Right kidney (tissue), 1 donor: ENCODE measurements at regions not wholly inside any gene's neighbourhood (a gene's known extent, or its start where the extent isn't known, plus 50 kb on each side); places are given as distances from the start of the nearest gene placed in this dataset.

ENCODE experiments used
- DNase-seq: peaks from one replicate; pipeline ENCODE4 v3.0.0-alpha.2; 2016

DNA sequence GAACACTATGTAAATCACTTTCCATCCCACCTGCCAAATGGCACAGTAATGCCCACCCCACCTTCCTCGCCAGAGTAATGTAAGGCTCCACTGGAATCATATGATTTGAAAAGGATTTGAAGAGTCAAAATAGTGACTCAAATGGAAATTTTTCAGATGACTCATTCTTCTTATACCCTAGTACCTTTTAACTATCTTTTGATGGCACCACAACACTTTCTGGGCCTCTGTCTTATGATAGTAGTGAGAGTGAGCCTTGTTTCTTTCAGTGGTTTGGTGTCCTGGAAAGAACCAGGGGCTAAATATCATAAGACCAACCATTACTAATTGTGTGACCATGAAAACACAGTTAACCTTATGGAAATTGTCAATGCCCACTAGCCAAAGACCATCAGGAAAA, 235.4 kb upstream of the SLC14A2 start:
- DNase-seq = no peak

DNA sequence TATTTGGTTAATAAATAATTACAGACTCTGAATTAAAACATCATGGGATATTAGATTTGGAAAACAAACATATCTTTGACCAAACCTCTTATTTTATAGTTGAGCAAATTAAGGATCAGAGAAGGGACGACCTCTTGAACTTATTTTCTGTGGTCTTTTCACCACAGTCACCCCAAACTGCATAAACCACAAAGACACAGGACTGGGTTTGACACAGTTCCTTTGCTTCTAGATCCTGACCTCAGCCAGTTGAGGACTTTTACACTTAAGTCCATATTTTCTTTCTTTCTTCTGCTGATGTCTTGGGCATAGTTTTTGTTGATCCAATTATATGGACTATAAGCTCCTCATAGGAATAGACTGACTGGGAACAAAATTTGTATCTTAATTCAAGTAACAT, 234.0 kb upstream of the SLC14A2 start:
- no peak for DNase-seq

DNA sequence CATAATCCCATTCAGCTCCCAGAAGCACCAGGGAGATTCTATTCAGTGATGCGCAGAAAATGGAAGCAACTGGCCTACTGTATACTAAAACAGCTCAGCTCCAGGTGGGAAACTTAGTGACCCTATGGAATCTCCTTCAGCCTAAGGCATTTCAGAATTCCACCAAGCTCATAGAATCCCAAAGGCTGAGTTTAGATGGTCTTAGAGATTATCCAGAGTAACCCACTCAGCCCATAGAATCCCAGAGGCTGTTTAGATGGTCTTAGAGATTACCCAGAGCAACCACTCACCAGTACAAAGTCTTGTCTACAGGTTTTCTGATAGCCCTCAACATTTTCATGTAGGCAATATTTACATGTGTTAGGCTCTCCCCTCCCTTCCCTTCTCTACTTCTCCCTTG, 232.0 kb upstream of the SLC14A2 start:
- no peak for DNase-seq

DNA sequence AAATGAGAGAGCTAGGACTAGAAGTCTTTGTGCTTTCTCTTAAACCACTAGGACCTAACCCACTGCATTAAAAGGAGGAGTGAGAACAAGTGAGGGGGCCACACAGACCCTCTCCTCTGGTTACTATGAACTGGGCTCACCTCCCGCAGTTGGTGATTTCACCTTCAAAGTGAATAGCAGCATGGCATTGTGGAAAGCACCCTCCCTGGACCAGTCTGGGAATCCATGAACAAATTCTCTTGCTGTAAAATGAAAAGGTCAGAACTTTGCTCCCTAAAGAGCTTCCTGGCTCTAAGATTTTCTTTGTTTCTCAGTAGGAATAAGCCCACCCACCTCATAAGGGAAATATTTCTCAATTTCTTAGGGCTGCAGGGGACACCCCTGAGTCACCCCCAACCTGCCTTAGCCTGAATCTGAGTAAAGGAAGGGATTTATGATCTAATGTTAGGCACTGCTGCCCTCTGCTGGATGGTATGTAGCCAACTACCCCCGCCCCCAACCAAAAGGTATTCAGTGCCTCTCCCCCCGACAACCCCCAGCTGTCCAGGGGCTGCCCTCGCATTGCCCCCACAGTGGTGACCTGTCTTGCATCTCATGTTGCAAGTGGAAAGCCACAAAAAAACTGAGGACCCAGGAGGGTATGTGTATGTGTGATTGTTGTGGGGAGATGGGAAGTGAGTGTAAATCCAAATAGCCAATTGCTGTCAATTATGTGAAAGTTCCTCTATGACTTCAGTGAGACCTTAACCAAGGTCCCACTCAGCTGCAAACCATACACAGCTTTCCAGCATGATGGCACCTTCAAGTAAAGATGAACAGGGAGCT, 230.9 kb upstream of the SLC14A2 start:
- peak; percentile 64 for DNase-seq

DNA sequence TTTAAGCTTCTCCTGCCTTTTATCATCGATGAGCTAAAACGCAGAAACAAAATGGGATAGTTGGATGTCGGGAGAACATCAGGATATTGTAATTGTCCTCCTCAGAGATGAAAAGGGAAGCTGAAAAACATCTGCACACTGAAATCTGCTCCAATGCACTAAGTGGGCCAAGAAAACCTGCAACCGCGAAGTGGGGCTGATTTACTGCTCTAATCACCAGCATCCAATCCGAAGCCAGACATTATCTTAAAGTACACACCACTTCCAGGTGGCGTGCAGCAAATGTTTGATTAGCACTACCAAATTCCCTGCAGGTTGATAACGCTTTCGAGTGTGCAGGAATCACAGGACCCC, 230.3 kb upstream of the SLC14A2 start:
- DNase-seq = peak; percentile 25

DNA sequence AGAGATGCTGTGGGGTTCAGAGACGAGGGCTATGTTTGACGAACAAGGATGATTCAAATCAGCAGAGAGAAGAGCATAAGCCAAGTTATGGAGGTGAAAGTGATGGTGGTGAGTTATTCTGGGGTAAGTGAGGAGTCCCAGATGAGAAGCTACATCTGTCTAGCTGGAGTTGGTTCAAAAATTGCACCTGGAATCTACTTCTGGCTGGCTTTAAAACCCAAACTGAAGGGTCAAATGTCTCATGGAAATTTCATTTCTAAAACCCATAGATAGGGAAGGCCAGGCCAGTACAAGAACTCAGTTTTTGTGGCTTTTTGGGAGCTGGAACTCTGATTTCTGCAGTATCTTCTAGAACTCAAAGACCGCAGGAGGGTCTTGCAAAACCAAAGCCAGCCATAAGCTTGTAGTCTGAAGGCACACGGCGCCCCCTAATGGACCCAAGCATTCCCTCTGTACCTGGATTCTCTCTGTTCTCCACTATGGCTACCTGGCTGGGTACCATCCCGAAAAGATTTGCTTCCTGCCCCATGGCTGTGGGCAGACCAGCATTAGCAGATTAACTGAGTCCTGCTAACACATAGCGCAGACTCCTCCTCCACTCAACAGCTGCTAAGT, 229.1 kb upstream of the SLC14A2 start:
- DNase-seq = peak; percentile 31

DNA sequence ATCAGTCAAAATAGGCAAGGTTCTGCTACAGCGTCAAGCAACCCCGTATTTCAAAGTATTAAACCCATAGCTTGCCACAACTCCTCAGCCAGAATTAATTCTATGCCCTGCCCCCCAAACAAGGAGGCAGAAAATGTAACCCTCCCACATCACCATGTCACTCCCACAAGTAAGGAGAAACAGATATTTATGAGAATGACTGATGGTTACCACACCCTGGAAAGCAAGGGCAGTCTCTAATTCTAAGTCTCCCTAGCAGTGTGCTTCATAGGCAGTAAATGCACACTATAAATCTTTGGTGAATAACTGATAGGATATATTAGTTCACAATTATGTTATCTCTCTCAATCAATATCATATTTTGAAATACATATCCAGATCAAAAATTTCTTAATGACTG, 228.0 kb upstream of the SLC14A2 start:
- DNase-seq = no peak

DNA sequence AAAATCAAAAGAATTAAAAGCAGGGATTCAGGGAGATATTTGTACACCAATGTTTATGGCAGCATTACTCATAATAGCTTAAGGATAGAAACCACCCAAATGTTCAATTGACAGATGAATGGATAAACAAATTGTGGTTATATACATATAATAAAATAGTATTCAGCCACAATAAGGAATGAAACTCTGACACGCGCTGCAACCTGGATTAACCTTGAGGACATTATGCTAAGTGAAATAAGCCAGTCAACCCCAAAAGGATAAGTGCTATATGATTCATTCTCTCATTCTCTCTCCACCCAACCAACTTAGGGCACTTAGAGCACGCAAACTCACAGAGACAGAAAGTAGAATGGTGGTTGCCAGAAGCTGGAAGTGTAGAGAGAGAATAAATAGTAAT, 216.8 kb upstream of the SLC14A2 start:
- DNase-seq = no peak

DNA sequence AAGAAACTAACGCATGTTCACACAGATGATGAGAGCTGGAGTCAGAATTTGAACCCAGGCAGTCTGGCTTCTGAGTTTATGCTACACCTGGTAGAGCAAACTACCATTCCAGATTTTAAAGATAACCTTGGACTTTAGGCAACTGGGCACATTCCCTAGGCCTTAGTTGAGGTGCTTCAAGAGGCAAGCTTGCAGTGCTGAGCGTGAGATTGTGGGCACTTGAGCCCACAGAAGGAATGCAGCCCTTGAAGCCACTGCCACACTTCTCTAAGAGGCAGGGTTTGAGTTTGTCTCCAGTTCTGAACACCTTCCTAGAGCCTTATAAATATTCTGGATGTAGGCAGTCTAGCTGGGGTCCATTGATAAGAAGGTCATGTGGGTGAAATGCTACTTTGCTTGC, 216.1 kb upstream of the SLC14A2 start:
- DNase-seq = no peak

DNA sequence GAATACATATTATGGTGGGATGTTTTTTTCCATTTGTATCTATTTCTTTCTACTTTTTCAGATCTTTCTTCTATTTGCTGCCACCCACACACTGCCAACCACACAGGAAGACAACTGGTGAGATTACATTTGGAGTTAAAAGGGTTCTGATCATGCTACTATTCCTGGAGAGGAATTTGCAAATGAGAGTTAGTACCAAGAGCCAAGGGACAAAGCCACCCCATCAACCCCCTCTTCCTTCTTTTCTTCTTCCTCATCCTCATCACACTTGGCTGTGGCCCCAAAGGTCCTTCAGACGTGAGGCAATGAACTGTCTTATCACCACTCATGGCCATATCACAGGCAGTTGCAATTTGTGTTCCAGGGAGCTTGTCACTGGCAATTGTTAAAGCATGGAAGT, 215.6 kb upstream of the SLC14A2 start:
- no peak for DNase-seq

DNA sequence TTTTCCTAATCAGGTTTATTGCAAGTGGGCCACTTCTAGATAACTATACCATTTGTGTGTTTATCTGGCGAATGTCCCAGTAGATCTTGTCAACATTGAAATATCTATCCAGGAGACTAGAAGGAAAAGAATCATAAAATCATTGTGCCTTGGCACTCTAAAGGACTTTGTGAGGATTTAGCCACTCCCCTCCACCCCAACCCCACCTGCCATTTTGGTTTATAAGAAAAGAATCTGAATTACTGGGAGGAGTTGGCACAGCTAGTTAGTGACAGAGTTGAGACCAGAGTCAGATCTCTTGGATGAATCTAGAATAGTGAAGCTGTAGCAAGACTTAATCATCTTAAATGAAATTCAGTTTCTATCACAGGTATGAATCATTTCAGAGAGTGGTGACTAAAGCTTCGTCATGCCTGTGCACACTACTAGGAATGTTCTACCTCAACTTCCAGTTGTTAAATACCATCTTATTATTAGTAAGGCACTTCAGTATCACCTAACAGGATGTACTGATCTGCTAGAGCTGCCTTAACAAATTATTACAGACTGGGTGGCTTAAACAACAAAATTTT, 212.7 kb upstream of the SLC14A2 start:
- DNase-seq = no peak

DNA sequence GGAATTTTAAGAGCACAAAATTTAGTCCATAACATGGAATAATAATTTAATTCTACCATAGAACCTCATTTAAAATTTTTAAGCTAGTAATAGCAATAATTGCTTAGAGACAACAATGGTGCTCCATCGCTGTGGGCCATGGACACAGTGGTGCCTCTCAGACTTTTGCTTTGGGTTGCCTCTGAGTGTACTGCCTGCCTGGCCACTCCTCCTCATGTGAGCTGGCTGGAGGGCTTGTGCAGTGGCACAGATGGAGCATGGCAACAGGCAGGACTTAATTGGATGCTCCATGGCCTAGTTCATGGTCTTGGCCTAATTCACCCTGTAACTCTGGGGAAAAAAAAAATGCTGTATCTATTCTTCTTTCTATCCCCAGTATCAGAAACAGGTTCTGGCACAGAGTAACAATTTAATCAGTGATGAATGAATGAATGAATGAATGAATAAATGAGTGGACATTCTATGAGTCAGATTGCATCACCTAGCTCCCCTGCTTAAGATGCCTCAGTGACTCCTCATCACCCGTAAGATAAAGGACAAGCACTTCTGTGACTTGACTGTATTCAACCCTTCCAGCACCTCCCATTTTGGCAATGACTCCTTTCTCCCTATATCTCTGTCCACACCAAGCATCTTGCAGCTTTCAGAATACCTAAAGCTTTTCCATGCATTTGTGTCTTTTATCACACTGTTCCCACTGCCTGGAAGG, 211.8 kb upstream of the SLC14A2 start:
- DNase-seq = no peak

DNA sequence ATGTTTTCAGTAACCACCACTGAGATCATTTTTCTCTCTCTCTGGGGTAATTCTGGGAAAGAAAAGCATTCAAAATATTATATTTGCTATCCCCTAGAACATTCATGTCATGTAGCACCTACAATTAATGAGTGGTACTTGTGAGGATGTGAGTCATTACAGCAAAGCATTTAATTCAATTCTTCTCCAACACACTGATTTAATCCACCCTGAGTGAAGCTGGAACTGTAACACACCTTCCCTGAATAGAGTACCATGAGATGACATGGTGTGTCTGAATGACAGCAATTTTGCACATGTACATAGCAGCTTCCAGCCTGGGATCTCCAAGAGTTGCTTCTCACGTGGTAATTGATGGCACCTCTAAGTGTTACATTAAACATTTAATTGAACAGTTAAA, 207.1 kb upstream of the SLC14A2 start:
- DNase-seq = no peak

DNA sequence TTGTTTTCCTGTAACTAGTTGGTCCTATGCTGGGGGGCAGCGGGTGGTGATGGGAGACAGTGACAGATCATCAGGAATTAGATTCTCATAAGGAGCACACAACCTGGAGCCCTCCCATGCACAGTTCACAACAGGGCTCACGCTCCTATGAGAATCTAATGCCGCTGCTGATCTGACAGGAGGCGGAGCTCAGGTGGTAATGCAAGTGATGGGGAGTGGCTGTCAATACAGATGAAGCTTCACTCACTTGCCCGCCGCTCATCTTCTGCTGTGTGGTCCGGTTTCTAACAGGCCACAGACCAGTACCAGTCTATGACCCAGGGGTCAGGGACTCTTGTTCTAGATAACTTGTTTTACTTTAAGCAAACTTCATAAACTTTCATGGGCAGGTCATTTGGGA, 205.3 kb upstream of the SLC14A2 start:
- no peak for DNase-seq

DNA sequence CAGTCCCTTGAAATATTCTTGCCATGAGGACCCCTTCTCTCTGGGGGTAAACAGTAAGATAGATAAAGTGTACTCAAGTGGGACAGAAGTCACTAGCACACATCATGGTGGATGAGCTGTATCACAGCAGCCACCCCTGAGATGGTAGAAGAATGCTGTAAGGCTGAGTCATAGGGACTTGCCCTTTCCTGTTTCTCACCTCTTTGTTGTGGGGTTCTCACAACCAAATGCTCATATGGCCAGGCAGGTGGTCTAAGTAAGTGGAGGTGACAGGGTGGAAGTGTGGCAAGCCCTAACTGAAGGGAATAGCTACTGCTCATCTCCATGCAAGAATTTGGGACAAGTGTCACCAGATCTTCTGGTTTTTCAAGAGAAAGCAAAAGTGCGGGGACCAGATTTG, 202.7 kb upstream of the SLC14A2 start:
- no peak for DNase-seq

DNA sequence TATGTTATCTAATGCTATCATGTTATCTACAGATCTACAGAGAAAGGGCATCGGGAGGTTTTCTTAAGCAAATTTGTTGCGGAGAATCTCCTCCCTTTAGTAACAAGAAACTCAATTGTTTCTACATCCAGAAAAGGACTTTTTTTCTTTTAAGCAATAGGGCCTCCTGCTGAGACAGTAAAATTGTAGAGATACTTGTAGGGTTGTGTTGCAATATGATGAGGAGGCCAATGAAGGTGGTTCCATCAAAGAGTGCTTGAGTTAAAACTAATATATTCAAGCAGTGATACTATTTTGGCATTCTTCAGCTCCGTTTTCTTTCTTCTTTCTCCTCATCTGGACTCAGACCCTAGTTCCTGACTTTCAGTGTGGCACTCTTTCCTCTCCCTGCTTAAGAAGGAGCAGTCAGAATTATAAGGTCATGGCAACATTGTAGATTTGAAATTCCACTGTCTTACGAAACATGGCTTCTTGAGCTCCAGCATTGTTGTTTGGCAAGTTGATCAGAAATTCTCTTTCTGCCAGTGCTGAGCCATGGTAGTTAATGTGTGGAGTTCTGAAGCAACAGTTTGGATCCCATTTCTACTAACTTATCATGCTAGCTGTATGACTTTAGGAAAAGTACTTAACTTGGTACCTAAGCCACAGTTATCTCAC, 202.0 kb upstream of the SLC14A2 start:
- no peak for DNase-seq

DNA sequence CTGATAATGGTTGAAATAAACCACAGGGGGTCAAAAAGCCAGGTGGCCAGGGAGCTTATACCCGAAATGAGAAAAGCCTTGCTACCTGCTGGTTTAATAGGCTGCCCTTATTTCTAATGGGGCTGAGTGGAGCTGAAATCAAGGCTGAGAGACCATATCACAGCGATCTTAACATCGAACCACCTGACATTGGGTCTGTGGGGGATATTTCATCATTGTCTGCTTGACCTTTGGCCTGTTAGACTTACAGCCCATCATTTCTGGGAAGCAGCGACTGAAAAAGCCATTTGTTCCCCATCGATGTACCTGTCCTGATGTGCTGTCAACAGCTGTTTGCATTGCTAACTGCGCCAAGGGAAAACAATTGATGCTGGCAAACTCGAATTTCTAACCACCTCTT, 199.7 kb upstream of the SLC14A2 start:
- DNase-seq = no peak

DNA sequence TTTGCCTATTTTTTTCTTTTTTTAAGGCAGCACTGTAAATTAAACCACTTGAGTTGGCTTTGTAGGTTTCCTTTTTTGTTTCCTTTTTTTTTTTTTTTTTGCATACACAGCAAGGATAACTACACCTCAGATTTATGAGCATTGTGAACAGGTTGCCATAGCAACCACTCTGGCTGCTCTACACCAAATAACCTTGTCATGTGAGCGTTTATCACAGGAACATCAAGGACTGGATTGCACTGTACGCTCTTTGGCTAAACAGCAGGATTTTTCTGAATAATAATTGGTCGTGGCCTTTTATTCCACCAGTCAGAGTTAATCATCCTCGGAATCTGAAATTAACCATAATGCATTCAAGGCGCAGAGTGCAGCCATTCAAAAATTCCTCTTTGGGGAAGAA, 199.1 kb upstream of the SLC14A2 start:
- no peak for DNase-seq

DNA sequence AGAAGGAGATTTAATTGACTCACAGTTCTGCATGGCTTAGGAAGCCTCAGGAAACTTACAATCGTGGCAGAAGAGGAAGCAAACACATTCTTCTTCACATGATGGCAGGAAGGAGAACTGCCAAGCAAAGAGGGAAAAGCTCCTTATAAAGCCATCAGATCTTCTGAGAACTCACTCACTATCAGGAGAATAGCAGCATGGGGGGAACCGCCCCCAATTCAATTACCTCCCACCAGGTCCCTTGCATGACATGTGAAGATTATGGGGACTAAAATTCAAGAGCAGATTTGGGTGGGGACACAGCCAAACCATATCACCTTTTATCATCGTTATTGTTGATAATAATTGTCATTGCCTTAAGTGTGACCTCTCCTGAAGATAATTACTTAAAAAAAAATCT, 197.9 kb upstream of the SLC14A2 start:
- DNase-seq = no peak

DNA sequence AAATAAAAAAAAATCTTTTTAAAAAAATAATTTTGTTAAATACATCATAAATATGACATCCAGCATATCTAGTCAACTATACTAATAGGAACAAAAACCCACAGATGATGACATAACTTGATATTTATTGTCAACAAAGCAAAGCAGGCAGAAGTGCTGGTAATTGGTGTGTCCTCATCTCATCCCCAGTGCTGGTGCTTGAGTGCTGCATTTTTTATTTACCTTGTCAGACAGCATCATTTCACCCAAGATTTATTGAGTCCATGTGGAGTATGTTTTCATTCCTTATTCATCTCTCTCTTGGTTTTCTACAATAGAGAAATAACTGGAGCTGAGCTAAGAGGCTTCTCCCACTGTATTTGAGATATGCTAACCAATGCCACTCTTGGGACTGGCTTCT, 191.6 kb upstream of the SLC14A2 start:
- no peak for DNase-seq

DNA sequence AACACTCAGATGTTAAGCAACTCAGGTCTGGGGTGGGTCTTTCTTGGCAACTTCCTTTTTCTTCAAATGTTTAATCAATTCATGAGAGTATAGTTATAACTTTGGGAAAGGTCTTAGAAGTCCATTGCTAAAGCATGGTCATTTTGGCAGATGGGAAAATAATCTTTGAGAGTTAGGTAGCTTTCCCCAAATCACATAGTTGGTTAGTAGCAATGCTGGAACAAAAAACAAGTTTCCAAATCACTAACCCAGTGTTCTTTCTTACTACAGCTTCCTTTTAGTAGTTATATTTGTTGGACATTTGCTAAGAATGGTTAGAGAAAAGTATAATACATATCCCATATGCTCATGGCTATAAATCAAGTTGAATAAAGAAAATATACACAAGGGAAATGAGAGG, 185.2 kb upstream of the SLC14A2 start:
- no peak for DNase-seq

DNA sequence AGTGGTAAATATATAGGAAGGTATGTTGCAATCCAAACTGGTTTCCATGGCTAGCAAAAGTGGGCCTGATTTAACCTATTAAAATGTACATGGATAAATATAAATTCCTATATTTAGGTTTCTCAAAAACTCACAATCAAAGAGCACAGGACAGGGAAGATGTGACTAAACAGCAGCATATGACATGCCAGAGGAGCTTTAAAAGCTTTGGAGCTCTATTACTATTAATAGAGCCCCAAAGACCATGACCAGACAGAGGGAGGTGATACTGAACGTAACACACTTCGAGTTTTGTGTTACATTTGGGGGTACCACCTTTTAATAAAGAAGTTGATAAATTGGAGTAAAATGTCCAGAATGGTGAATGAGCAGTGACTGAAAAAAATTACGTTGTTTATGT, 179.5 kb upstream of the SLC14A2 start:
- no peak for DNase-seq

DNA sequence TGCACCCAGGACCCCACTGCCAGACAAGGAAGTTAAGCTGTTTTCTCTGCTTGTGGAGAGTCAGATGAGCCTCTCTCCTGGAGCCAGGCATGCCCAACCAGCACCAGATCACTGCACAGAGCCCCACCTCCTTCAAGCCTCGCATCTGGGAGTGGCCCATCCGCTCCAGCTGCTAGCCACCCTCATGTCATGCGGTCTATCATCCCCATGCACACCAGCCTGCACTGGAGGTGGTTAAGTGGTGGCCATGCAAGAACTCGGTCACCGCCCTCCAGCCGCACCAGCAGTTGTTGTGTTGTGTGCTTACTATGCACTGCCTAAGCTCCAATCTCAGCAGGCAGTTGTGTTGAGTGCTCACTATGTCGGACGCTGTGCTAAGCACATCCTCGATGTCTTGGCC, 177.9 kb upstream of the SLC14A2 start:
- no peak for DNase-seq
